ENCODE measurements at regions not wholly inside any gene's neighbourhood (a gene's known extent, or its start where the extent isn't known, plus 50 kb on each side); places are given as distances from the start of the nearest gene placed in this dataset.

DNA sequence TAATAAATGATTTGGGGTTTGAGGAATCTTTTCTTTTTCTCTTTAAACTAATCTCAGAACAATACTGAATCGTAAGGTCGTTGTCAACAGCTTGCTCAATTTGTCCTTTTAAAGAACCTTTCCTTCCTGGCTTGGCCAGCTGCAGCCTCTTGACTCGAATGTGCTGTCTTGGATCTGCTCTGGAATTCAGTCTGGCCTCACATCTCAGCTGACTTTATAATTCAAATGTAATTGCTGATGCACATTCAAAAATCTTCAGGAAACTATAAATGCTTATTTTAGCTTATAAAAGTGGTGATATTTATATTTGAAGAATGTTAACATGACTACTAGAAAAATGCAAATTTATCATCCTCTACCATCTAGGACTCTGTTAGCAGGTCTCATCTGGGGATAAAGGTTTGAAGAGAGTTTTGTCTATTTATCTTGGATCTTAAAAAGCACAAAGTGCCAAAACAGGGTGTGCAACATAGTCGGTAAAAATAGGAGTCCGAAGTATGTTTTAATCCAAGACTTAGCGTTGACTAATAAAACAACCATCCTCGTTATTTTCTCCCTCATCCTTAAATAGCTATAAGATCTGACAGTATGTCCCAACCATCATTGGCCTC lies 1035.2 kb downstream of the MCTP2 start:
- TF ChIP-seq EZH2 (IDR thresholded peaks at IDR 0.05; ENCODE audit: insufficient read depth, poor library complexity, severe bottlenecking) (no peak), EZH2phosphoT487 (IDR thresholded peaks at IDR 0.05; ENCODE audit: insufficient read depth, low read depth) (peak; percentile 66; the same call in 1 of the 2 replicates)

All from GM23248 (cell line).